ENCODE measurements at regions not wholly inside any gene's neighbourhood (a gene's known extent, or its start where the extent isn't known, plus 50 kb on each side); places are given as distances from the start of the nearest gene placed in this dataset.

- TF ChIP-seq CTCF (conservative IDR thresholded peaks at IDR 0.05; ENCODE audit: low read depth, low read length): no peak
- no peak for DNase-seq (ENCODE audit: low read depth)
- no peak overlapping the region for H3K4me3 ChIP-seq (ENCODE audit: low read depth, low read length)
Observed at GRCh38 chr13:48163061-48163460, 68.2 kb upstream of the MED4 start.

GRCh38 chr13:48162217-48162616 lies 67.3 kb upstream of the MED4 start:
- H3K4me3 ChIP-seq (ENCODE audit: low read depth, low read length): no peak overlapping the region
- no peak for DNase-seq (ENCODE audit: low read depth)
- TF ChIP-seq CTCF (conservative IDR thresholded peaks at IDR 0.05; ENCODE audit: low read depth, low read length): no peak

GRCh38 chr13:48161530-48162179 lies 66.8 kb upstream of the MED4 start:
- H3K4me3 ChIP-seq (ENCODE audit: low read depth, low read length): no peak overlapping the region
- TF ChIP-seq CTCF (conservative IDR thresholded peaks at IDR 0.05; ENCODE audit: low read depth, low read length): no peak
- no peak for DNase-seq (ENCODE audit: low read depth)

GRCh38 chr13:48160606-48161278 lies 65.8 kb upstream of the MED4 start:
- H3K4me3 ChIP-seq (ENCODE audit: low read depth, low read length): no peak overlapping the region
- TF ChIP-seq CTCF (conservative IDR thresholded peaks at IDR 0.05; ENCODE audit: low read depth, low read length): no peak
- DNase-seq (ENCODE audit: low read depth): peak; percentile 20

- DNase-seq (ENCODE audit: low read depth): no peak
- TF ChIP-seq CTCF (conservative IDR thresholded peaks at IDR 0.05; ENCODE audit: low read depth, low read length): no peak
- no peak overlapping the region for H3K4me3 ChIP-seq (ENCODE audit: low read depth, low read length)
Observed at GRCh38 chr13:48159826-48160225, 64.9 kb upstream of the MED4 start.

- DNase-seq (ENCODE audit: low read depth): no peak
Observed at GRCh38 chr13:48159401-48159800, 64.5 kb upstream of the MED4 start.

More at GRCh38 chr13:48159401-48159800, 64.5 kb upstream of the MED4 start:
- no peak for TF ChIP-seq CTCF (conservative IDR thresholded peaks at IDR 0.05; ENCODE audit: low read depth, low read length)
- H3K4me3 ChIP-seq (ENCODE audit: low read depth, low read length): no peak overlapping the region

All from choroid plexus epithelial cell (primary cell).